HG02642 (cell line): ENCODE measurements at regions not wholly inside any gene's neighbourhood (a gene's known extent, or its start where the extent isn't known, plus 50 kb on each side); places are given as distances from the start of the nearest gene placed in this dataset.
"Not testable (repeated sequence)": the region's sequence is repeated elsewhere in the genome, so short reads cannot be mapped to it uniquely, and the experiment has no call there.

Source experiments
- ATAC-seq: cut with Tn5 transposase; IDR thresholded peaks from one replicate; pipeline ENCODE4 v1.9.1; 2021; ENCODE audit warnings: mild to moderate bottlenecking; ENCODE audit not compliant: unreplicated experiment, poor library complexity

GRCh38 chr6:84908304-84908904, 144.0 kb upstream of the TBX18 start:
- ATAC-seq = no peak

GRCh38 chr6:84906514-84906913, 142.1 kb upstream of the TBX18 start:
- no peak for ATAC-seq

GRCh38 chr6:84905823-84906222, 141.4 kb upstream of the TBX18 start:
- ATAC-seq = no peak

- no peak for ATAC-seq
Observed at GRCh38 chr6:84902354-84902928, 138.0 kb upstream of the TBX18 start.

- no peak for ATAC-seq
Observed at GRCh38 chr6:84897988-84898594, 133.7 kb upstream of the TBX18 start.

GRCh38 chr6:84897011-84897410, 132.6 kb upstream of the TBX18 start:
- no peak for ATAC-seq

- ATAC-seq = no peak
Observed at GRCh38 chr6:84892671-84893070, 128.3 kb upstream of the TBX18 start.

GRCh38 chr6:84882768-84883766, 118.7 kb upstream of the TBX18 start:
- no peak for ATAC-seq

- ATAC-seq = not testable (repeated sequence)
Observed at GRCh38 chr6:84879385-84879784, 115.0 kb upstream of the TBX18 start.

- ATAC-seq = no peak
Observed at GRCh38 chr6:84877515-84878210, 113.3 kb upstream of the TBX18 start.

- ATAC-seq = no peak
Observed at GRCh38 chr6:84876723-84877514, 112.5 kb upstream of the TBX18 start.

GRCh38 chr6:84872996-84873723, 108.8 kb upstream of the TBX18 start:
- no peak for ATAC-seq

- ATAC-seq = no peak
Observed at GRCh38 chr6:84871925-84872324, 107.5 kb upstream of the TBX18 start.

- no peak for ATAC-seq
Observed at GRCh38 chr6:84870672-84871071, 106.3 kb upstream of the TBX18 start.

- no peak for ATAC-seq
Observed at GRCh38 chr6:84868149-84868548, 103.8 kb upstream of the TBX18 start.

GRCh38 chr6:84867521-84867920, 103.1 kb upstream of the TBX18 start:
- no peak for ATAC-seq

GRCh38 chr6:84866715-84867114, 102.3 kb upstream of the TBX18 start:
- ATAC-seq = no peak

GRCh38 chr6:84865372-84865771, 101.0 kb upstream of the TBX18 start:
- not testable (repeated sequence) for ATAC-seq

GRCh38 chr6:84862843-84863242, 98.4 kb upstream of the TBX18 start:
- ATAC-seq = no peak
